GM19238 (cell line): ENCODE measurements at regions not wholly inside any gene's neighbourhood (a gene's known extent, or its start where the extent isn't known, plus 50 kb on each side); places are given as distances from the start of the nearest gene placed in this dataset.
"Not testable (repeated sequence)": the region's sequence is repeated elsewhere in the genome, so short reads cannot be mapped to it uniquely, and the experiment has no call there.

Experiments
- DNase-seq: peaks from one replicate; pipeline ENCODE4 v3.0.0; 2011; ENCODE audit warnings: low spot score; ENCODE audit not compliant: insufficient read length

DNA sequence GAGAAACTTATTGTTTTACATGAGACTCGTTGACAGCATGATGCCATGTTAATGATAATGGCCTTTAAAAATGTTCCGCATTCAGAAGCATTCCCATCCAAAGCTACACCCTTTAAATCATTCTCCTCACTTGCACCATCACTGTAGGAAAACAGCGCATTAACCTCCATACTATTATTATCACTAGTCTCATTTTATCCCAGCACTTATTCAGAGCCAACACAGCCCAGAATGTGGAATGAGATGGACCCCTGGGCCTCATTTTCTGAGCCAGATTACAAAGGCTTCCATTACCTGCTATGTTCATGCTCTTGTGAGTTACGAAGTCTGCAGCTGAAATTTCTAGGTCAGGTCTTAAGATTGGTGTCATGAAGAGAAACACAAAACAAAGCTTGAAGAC lies 159.4 kb downstream of the HS3ST3A1 start:
- no peak for DNase-seq

DNA sequence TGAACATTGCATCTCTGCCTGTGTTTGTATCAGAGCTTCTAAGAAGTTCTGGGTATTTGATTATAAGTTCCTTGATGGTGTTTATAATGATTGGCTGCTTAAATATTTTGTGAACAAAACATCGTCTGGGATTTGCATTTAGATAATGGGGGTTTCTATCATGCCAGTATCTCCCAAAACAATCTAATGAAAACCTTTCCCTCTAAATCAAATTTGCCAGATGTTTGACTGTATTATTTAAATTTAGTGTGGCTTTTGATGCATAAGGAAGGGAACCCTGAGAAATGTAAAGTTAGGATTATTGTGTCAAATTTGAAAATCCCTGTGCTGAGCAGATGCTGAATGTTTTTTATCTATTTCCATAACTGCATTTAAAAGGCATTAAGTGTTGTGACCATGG lies 159.9 kb downstream of the HS3ST3A1 start:
- no peak for DNase-seq

DNA sequence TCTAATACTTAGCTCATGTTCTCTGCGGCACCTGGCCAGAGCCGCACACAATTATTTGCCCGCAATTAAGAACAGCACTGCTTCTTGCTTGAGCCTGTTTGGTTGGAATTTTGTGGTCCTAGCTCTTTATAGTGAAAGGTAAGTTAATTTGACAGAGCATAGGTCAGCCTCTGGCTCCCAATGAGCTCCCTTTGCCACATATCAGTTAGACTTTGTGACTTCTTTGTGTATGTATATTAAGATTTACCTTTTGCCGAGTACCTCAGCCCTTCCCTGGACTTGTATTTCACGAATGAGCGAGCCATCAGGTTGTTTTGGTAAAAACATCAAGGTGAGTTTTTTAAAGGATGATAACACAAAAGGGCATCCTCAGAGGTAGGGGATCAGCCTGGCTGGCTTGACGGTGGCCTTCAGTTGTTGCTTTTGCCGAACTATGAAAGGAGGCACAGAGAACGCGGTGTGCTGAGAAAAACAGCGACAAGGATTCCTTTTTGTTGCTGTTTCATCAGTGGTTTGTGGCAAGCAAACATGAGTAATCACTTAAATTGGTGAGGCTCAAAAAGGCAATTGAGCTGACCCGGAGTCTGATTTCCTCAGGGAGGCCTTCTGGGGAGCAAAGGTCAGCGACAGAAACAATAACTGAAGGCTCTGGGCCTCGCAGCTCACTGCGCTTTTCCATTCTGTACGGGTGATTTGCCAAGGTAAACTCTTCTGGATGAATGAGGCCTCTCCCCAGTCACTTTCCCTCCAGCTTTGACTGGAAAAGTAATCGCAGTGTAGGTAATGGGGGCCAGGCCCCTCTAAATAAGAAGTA lies 163.6 kb downstream of the HS3ST3A1 start:
- no peak for DNase-seq

DNA sequence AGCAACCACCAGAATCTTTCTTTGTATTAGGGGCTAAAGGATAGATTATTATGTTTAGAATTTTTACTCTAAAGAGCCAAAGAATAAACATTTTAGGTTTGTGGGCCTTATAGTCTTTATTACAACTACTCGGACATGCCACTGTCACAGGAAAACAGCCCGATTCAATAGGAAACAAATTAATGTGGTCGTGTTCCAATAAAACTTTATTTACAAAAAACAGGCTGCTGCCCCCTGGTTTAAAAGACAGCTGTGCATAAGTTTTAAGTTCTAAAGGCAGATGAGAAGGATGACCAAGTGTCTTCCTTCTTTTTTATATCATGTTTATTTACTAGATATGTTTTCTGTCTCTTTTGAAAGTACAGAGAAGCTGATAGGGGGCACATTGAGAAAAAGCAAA lies 166.5 kb downstream of the HS3ST3A1 start:
- no peak for DNase-seq

DNA sequence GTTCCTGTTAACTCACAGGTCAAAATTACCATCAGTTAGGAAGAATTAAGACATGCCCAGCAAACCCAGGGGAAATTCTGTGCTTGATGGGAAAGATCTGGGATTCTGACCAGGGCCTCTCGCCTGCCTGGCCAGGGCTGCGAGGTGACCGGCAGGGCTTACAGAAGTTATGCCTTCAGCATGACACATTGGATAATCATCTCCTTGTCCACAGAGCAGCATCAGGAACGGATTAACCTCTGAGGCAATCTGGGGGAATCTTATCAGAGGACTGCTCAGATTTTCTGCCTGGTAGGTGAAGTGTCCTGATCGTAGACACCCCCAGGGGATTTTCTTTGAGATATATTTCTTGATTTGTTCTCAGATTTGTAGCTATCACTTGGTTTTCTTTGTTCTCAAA lies 172.5 kb downstream of the HS3ST3A1 start:
- no peak for DNase-seq

DNA sequence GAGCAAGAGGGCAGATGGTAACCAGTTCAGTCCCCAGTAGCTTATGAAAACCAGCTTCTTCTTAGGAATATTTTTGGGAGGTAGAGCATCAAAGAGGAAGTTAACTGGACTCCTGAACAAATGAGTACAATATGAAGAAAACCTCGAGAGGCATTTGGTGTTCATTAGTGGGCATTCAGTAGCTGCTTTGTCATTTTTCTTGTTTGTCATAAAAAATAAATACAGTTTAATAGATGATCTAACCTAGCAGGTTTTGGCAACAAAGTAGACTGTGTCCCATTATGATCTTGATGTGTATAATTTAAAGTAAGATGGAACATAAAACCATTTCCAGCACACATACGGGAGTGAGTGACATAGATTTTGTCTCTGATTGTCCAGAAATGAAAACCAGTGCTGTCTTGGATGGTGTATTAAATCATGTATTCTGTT lies 173.1 kb downstream of the HS3ST3A1 start:
- no peak for DNase-seq

DNA sequence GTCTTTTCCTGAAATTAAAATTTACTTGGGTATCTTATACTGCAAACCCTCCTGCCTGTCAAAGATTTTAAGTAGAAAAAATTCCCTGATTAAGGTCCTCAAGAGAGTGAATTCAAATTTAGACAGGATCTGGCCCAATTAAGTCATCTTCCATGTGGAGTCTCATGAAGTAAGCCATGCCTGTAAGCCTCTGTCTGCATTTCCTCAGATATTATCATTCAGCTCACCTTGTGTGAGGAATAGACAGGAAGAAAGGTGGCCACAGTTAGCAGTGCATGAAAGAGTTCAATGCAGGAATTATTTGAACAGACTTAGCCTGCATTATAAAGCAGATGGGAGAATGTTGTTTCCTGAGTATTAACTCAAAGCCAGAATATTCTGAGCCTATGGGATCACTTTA lies 174.7 kb downstream of the HS3ST3A1 start:
- no peak for DNase-seq

DNA sequence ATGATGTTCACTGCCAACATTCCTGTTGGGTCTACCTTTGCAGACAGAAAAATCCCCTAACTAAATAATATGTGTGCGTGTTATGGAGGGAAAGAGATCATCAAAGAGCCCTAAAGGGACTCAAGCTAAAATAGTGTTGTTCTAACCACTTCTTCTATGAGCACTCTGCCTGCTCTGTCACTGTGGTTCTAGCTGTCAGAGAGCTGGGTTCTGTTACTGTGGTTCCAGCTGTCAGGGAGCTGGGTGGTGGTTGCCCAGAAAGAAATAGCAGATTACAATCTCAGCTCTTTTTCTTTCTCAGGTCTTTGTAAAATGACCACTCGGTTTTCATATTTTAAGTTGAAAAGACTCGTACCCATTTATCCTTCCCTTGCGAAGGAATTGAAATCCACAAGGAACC lies 176.3 kb downstream of the HS3ST3A1 start:
- DNase-seq: no peak

DNA sequence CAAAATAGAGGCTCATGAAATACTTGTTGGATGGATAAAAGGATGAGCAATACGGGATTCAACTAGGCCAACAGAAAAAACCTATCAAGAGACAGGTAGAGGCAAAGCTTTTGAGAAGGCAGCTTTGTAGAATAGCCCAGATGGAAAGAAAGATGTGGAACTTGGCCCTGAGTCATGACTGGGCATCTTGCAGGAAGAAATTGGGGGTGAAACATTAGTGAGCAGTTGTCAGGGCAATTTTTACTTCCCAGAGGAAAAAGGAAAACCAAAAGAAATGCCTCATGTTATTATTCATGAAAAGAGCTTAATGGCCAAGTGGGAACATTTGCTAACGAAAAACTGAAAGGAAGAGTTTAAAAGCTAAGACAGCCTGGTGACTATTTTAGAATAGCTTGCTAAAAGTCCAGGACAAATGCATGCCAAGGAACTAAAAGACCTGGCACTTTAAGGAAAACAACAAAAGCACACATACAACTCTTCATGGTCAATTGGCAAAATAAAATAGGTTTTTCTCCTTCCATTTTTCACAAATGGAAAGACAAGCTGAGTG lies 180.1 kb downstream of the HS3ST3A1 start:
- no peak for DNase-seq

DNA sequence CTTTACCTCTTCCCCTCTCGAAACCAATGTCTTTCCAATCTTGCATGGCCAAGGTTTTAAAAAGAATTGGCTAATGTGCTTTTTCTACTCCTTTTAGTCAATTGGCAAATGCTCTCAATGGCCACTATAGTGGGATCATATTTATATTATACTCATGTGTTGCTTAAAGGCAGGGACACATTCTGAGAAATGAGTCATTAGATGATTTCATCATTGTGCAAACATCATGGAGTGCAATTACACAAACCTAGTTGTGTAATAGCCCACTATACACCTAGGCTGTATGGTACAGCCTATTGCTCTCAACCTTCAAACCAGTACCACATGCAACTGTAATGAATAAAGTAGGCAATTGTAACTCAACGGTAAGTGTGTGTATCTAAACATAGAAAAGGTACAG lies 180.9 kb downstream of the HS3ST3A1 start:
- DNase-seq: no peak

DNA sequence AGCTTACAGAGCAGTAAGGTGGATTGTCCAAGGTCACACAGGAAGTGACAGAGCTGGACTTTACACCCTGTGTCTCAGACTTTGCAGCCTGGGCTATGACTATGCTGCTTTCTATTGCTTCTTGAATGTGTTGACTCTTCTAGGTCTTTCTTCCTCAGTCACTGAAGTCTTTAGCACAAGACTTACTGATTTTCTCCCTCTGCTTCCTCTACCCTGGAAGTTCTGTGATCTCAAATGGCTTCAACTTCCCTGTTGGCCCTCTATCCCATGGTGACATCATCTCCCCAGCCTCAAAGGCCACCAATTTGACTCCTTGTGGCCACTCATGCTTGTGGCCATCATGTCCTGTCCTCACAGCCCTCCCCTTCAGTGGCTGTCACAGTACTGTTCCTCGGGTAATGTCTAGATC lies 181.3 kb downstream of the HS3ST3A1 start:
- no peak for DNase-seq

DNA sequence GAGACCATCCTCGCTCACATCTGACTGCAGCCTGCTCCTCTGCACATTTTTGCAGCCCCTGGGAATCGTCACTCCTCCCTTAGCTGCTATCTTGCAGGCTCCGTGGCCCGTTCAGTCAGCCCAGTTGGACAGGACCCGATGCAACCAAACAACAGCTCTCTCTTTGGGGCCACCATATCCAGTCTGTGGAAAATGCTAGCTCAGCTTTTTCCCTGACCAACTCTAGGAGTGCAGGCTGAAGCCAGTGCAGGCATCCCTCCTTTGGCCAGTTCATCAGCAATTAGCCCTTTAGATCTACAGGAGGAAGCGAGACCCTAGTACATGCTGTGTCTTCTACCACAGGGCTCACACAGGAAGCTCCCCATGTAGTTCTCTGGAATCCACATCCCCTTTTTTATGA lies 182.1 kb downstream of the HS3ST3A1 start:
- DNase-seq: no peak

DNA sequence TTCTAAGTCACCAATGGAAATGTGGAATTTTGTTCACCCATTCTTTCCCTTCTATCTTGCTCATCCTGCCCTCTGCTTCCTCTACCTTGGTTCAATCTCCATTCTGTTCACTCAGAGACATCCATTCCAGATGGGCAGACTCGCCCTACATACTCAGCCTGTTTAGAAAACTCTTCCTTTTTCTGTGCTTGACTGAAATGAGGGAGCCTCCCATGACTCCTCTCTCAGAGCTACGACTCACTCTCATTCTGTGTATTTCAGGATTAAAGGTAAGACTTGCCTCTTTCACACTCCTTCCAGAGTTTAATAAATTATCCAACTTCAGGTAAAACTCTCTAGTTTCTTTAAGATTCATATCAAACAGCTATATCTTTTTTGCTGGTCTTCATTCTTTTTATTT lies 182.8 kb downstream of the HS3ST3A1 start:
- no peak for DNase-seq

DNA sequence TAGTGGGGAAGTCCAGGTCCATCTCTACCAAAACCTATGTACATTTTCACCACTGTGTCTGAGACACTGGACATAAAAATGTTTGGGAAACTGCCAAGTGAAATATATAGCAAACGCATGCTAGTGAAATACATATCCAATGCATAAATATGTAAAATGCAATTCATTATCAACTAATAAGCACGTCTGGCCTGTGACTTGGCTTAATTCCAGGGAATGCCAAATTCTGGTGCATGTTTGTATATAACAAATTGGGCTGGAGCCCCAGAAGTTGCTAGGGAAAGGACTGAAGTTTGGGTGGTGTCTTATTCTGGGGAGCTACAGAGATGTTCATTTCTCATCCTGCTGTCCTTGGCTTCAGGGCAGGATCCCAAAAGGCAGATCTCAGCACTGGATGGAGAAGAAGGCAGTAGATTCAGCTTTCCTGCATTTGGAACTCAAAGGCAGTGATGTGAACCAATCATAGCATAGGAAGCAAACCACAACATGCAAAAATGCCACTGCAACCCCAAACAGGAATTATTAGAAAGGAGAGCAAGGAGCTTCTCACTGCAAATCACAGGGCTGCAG lies 184.3 kb downstream of the HS3ST3A1 start:
- no peak for DNase-seq

DNA sequence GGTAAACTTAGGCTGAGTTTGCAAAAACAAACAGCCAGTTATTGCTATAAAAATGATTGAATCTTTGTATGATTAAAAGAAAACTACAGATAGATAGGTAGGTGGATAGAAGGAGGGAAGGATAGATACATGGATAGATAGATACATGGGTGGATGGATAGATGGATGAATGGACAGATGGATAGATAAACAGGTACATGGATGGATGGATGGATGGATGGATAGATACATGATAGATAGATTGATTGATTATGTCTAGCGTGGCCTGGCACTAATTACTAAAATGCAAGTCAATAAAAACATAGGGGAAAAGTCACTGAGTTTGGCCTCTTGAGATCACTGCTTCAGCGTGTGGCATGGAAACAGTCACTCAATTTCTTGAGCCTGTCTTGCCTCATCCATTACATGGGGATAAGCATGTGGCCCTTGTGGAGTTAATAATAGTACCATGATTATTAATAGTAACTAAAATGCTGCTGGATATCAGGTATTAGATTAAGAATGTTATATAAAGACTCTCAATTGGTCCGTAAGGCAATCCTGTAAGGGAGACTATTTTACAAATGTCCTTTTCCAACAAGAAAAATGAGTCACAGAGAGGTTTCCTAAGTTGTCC lies 184.9 kb downstream of the HS3ST3A1 start:
- DNase-seq: no peak

DNA sequence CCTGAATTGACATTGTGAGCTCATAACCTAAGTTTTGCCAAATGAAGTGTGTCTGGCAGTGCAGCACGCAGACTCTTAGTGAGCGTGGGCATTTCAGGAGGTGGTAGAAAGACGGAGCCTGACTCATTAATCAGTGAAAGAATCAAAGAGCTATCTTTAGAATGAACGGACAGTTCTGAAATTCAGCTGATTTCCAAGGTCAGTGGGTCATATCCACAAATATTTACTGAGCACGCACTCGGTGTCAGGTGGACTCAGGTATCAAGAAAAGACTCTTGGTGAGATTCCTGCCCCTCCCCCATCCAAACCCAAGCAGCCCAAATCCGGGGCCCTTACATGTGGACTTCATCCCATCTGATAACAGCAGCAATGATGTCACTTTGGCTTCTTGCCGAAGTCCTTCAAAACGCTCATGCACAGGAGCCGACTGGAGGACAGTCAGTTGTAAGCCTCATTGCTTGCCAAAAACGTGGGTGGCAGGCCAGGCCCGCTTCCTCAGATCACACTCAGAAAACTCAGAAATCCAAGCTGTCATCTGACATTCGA lies 185.8 kb downstream of the HS3ST3A1 start:
- no peak for DNase-seq

DNA sequence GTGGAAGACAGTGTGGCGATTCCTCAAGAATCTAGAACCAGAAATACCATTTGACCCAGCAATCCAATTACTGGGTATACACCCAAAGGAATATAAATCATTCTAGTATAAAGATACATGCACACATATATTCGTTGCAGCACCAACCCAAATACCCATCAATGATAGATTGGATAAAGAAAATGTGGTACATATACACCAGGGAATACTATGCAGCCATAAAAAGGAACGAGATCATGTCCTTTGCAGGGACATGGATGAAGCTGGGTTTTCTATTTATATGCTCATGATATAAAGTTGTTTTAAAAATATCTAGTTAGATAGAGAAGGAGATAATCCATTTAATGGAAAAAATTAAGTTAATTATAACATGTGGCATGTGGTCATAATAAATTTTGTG lies 186.5 kb downstream of the HS3ST3A1 start:
- DNase-seq: not testable (repeated sequence)

DNA sequence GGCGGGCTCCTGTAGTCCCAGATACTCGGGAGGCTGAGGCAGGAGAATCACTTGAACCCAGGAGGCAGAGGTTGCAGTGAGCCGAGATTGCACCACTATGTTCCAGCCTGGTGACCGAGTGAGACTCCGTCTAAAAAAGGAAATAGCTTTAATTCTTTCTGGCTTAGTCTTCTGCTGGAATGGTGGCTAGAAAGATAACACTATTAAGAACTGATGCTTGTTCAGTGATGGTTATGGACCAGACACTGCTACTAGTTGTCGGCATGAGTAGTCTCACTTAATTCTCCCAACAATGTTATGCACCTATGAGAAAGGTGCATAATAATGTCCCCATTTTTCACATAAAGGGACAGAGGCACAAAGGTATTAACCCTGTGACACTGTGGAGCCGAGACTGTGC lies 188.7 kb downstream of the HS3ST3A1 start:
- no peak for DNase-seq

DNA sequence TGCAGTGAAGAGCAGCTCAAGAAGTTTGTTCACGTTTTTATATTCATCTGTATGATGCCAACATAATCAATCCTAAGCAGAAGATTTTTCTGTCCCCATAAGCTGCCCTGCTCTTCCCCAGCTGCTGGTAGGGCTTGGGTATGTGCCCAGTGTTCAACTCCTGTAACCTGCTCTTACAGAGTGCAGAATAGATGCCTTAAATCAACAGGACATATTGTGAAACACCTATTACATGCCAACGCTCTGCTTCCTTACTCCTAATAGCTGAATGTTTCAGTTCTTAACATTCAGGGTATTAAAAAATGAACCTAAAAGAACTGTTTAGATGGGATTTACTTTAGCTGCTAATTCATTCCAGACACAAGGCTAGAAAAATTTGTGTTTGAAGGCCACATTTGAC lies 190.9 kb downstream of the HS3ST3A1 start:
- no peak for DNase-seq

DNA sequence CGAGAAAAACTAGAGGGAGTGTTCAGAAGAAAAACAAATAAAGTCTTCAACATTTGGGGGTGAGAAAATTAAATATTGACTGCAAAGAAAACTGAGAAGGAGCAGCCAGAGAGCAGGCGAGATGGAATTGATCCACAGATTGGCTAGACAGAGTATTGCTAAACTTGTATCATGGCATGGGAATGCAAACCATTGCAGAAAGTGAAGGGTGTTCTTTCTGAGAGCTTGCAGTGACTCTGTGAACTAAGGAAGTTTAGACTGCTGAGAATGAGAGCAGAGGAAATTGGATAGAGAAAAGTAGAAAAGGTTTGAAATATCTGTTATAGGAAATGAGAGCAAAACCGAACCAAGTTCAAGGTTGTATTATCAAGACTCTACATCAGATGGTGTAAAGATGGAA lies 191.5 kb downstream of the HS3ST3A1 start:
- DNase-seq: no peak

DNA sequence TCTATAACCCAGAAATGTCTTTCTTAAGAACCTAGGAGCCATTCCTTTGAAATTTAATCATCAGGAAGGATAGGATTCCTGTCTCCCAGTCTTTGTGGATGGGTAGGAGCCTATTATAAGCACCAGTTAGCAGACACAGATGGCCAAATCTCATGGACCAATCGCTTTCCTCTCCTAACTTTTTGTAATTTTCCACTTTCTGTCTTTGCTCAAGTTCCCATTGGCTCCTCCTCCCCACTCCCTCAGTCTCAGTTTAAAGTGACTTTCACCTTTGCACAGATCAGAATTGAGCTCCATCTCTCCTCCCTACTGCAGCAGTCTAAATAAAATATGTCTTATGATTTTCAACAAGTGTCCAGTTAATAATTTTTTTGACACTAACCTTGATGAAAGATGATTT lies 192.3 kb downstream of the HS3ST3A1 start:
- DNase-seq: no peak

DNA sequence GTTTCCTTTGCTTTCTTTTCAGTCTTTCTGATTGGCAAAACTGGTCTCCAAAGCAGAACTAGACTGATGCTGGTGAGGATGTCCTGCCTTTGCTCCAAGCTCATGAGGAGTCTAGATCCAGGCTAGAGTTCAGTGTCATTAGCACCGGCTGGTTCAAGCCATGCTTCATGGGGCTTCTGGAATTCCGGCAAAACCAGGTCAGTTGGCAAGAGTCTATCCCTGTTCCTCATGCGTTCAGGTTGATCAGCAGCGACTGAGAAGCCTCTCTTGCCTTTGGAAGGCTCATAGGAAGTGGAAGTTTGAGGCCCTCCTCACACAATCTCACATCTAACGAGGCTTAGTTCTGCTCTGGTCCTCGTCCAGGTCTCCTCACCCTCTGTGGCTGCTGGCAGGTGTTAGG lies 194.3 kb downstream of the HS3ST3A1 start:
- no peak for DNase-seq
